Cardiac fibroblast (primary cell): ENCODE measurements at regions not wholly inside any gene's neighbourhood (a gene's known extent, or its start where the extent isn't known, plus 50 kb on each side); places are given as distances from the start of the nearest gene placed in this dataset.

Experiments
- DNase-seq, 2 donors: peaks; one replicate each; pipeline versions ENCODE4 v3.0.0 to v3.0.0-alpha.2; 2010; ENCODE audit warnings: low read depth in 2 of 2
- H3K4me3 ChIP-seq, 2 donors: replicated peaks in 1 of 2; 1 replicate in 1 of 2; 2 replicates in 1 of 2; pipeline ENCODE4 v1.5.1; 2011; ENCODE audit warnings: low read depth in 2 of 2, low read length in 2 of 2, mild to moderate bottlenecking in 2 of 2, moderate library complexity in 1 of 2
- CTCF ChIP-seq: IDR thresholded peaks from one replicate; pipeline ENCODE4 v1.5.1; 2011; ENCODE audit warnings: low read depth, mild to moderate bottlenecking, low read length, inconsistent platforms

- TF ChIP-seq CTCF = no peak
- H3K4me3 ChIP-seq = no peak overlapping the region
- no peak for DNase-seq
Observed at GRCh38 chr6:67073938-67074337, 1366.9 kb upstream of the EYS start.

GRCh38 chr6:67068781-67069180 is 1361.8 kb upstream of the EYS start:
- no peak for DNase-seq
- no peak overlapping the region for H3K4me3 ChIP-seq
- no peak for TF ChIP-seq CTCF

GRCh38 chr6:67064323-67064722 is 1357.3 kb upstream of the EYS start:
- DNase-seq = no peak
- TF ChIP-seq CTCF = no peak
- no peak overlapping the region for H3K4me3 ChIP-seq

GRCh38 chr6:67047996-67048395 is 1341.0 kb upstream of the EYS start:
- H3K4me3 ChIP-seq = no peak overlapping the region
- peak in 1 of 2 donors; percentile 4 for DNase-seq
- TF ChIP-seq CTCF = no peak

- no peak for DNase-seq
- no peak overlapping the region for H3K4me3 ChIP-seq
- TF ChIP-seq CTCF = no peak
Observed at GRCh38 chr6:67045076-67045475, 1338.0 kb upstream of the EYS start.

GRCh38 chr6:67031451-67031850 is 1324.4 kb upstream of the EYS start:
- no peak for TF ChIP-seq CTCF
- DNase-seq = no peak
- no peak overlapping the region for H3K4me3 ChIP-seq

GRCh38 chr6:67030861-67031260 is 1323.8 kb upstream of the EYS start:
- TF ChIP-seq CTCF = no peak
- DNase-seq = no peak
- H3K4me3 ChIP-seq = no peak overlapping the region
